HG02885 (cell line): ENCODE measurements at regions not wholly inside any gene's neighbourhood (a gene's known extent, or its start where the extent isn't known, plus 50 kb on each side); places are given as distances from the start of the nearest gene placed in this dataset.

ENCODE experiments used
- ATAC-seq: cut with Tn5 transposase; IDR thresholded peaks from one replicate; pipeline ENCODE4 v1.9.1; 2021; ENCODE audit warnings: mild to moderate bottlenecking; ENCODE audit not compliant: unreplicated experiment, poor library complexity

GRCh38 chr5:175070283-175070682 lies 345.9 kb downstream of the MSX2 start:
- no peak for ATAC-seq

GRCh38 chr5:175060257-175060656 lies 335.9 kb downstream of the MSX2 start:
- ATAC-seq = no peak

- ATAC-seq = no peak
Observed at GRCh38 chr5:175059687-175060211, 335.4 kb downstream of the MSX2 start.

- ATAC-seq = no peak
Observed at GRCh38 chr5:175056831-175057230, 332.4 kb downstream of the MSX2 start.

DNA sequence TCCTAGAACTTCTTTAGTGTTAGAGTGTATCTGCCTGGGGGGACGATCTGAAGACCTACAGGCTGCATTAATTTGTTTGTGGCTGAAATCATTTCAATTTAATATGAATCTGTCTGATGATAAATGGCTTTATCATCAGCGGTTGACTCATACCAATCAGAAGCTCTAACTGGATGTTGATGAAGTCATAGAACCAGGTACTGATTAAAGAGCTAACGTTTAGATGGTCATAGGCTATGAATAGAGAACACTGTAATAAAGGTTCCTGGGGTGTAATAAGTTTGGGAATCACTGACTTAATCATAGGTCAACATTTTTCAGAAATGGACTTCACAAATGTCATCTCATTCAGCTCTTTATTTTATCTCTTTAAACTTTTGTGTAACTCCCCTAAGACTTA lies 329.9 kb downstream of the MSX2 start:
- ATAC-seq = no peak

DNA sequence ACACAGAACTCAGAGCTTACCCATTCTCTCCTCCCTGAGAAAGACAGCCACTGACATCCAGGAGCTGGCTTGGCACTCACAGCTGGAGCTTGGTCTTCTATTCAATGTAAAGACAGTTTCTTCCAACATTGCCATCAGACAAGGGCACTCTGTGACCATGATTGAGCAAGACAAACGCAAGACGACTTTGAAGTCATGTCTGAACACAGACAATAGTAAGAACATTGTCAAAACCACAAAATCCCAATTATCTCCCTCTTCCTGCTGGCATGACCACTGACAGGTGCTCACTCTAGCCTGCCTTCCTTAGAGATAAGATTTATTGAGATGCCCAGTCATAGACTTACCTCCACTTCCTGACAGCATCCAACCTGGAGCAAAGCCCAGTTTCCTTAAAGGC lies 328.0 kb downstream of the MSX2 start:
- ATAC-seq = no peak

- no peak for ATAC-seq
Observed at GRCh38 chr5:175047048-175047447, 322.7 kb downstream of the MSX2 start.

DNA sequence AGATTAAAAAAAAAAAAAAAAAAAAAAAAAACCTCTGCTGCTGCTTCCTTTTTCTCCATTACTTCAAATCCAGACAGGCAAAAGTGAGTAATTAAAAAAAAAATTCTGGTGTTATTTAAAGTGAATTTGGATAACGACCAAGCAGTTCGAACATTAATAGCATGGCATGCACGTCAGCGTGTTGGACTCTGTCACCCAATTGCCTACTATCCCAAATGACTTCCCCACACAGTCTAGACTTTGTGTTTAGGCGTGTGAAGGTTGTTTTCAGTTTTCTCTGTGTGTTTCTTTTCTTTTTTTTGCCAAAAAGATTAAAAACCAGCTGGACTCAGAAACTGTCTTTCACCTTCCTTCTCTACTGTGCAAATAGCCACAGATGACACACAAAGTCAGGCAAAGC lies 321.4 kb downstream of the MSX2 start:
- ATAC-seq = no peak

GRCh38 chr5:175037820-175038219 lies 313.4 kb downstream of the MSX2 start:
- no peak for ATAC-seq

- no peak for ATAC-seq
Observed at GRCh38 chr5:175035882-175036533, 311.6 kb downstream of the MSX2 start.

DNA sequence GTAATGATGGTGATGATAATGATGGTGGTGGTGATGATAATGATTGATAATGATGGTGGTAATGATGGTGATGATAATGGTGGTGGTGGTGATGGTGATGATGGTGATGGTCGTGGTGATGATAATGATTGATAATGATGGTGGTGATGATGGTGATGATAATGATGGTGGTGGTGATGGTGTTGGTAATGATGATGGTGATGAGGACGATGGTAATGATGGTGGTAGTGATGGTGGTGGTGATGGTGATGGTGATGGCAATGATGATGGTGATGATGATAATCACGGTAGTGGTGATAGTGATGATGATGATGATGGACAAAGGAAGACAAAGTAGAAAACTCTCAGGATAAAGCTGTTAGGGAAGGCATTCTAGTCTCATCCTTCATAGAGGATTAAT lies 310.5 kb downstream of the MSX2 start:
- no peak for ATAC-seq

DNA sequence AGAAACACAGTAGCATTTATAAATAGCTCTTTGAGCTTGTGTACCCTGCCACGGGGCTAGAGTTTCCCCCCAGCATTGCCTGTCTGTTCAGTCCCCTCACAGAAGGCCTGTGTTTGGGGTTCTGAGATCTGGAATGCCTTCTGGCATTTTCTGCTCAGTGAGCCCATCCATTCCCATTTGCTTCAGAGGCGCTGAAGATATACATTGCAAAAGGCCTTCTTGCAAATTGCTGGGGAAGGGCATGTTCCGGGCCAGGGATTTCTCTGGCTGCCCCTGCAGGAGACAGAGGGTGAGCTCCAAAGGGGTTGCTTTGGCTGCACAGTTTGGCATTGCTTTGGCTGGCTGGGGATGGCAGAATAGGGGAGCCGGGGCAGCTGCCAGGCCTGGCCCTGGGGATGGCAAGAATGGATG lies 308.4 kb downstream of the MSX2 start:
- no peak for ATAC-seq

DNA sequence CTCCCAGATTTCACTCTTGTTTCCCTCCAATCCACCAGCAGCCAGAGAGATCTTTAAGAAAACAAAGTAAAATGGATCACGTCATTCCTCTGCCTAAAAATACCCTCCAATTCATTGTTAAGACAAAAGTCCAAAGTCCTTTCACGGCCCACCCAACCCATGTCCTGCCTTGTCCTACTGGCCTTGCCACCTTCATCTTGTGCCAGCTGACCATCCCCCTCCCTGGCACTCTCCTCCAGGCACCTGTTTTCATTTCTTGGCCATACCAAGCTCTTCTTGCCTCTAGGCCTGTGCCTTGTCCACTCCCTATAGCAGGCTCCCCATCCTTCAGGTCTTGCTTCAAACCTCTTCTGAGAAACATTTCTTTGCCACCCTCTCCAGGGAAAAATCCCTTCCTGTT lies 307.6 kb downstream of the MSX2 start:
- no peak for ATAC-seq

- no peak for ATAC-seq
Observed at GRCh38 chr5:175027390-175027789, 303.0 kb downstream of the MSX2 start.

- no peak for ATAC-seq
Observed at GRCh38 chr5:175025077-175025476, 300.7 kb downstream of the MSX2 start.

GRCh38 chr5:175021841-175022625 lies 297.7 kb downstream of the MSX2 start:
- no peak for ATAC-seq

DNA sequence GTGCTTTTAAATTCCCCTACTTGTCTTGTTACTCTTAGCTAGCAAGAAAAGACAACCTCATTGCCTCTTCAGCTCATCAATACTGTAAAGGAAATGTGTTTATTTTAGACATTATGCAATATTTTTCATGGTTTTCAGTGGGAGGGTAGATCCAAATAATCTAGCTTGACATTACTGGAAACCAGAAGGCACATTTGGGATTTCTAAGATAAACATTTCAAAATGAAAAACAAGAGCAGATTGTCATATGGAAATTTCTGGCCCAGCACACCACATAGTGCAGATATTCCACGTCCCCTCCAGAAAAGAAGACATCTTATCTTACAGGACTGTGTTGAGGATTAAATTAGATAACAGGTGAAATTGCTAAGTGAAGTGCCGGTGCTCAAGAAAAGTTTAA lies 296.9 kb downstream of the MSX2 start:
- no peak for ATAC-seq

- no peak for ATAC-seq
Observed at GRCh38 chr5:175015028-175015685, 290.8 kb downstream of the MSX2 start.

DNA sequence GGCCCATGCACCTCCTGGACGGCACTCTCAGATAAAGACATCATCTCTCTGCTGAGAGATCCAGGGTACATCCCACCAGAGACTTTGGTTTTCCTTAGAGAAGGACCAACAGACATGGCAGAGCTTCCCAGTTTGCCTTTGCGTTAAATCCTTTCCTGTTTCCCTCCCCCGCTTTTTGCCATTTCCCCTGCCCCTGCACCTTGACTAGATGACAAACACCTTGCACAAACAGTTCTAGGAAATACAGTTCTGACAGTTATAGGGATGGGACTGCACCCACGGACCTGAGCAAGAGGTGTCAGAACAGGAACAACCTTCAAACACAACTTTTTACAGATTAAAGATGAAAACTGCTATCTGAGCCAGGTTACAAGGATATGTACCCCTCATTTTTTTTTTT lies 288.9 kb downstream of the MSX2 start:
- no peak for ATAC-seq

GRCh38 chr5:175012267-175012666 lies 287.9 kb downstream of the MSX2 start:
- ATAC-seq = no peak

- ATAC-seq = no peak
Observed at GRCh38 chr5:175003531-175003930, 279.1 kb downstream of the MSX2 start.
